Stomach (tissue), 4 donors: ENCODE measurements at regions not wholly inside any gene's neighbourhood (a gene's known extent, or its start where the extent isn't known, plus 50 kb on each side); places are given as distances from the start of the nearest gene placed in this dataset.

Experiments used
- CTCF ChIP-seq, 7 experiments: fragments of 450-650 bp in 4 of 7; fragments of 200-600 bp in 3 of 7; sonication (generic) in 3 of 7; IDR thresholded peaks; one replicate each; pipeline ENCODE4 v1.5.1; 2016 to 2019; ENCODE audit warnings: antibody characterized with exemption in 7 of 7, control low read depth in 2 of 7, mild to moderate bottlenecking in 1 of 7
- POLR2A ChIP-seq, 4 donors: fragments of 450-650 bp; IDR thresholded peaks; one replicate each; pipeline ENCODE4 v1.6.1; 2016; ENCODE audit warnings: antibody characterized with exemption in 4 of 4, control low read depth in 2 of 4, mild to moderate bottlenecking in 1 of 4, moderate library complexity in 1 of 4

- TF ChIP-seq POLR2A (IDR thresholded peaks at IDR 0.05): no peak
- no peak for TF ChIP-seq CTCF (IDR thresholded peaks at IDR 0.05)
These were observed 443.2 kb upstream of the SEMA3A start for GRCh38 chr7:84637568-84638338.
